Sigmoid colon (tissue), 4 donors: ENCODE measurements at regions not wholly inside any gene's neighbourhood (a gene's known extent, or its start where the extent isn't known, plus 50 kb on each side); places are given as distances from the start of the nearest gene placed in this dataset.

ENCODE experiments used
- CTCF ChIP-seq, 4 experiments: fragments of 450-650 bp in 3 of 4; fragments of 200-600 bp in 1 of 4; IDR thresholded peaks; one replicate each; pipeline ENCODE4 v1.5.1; 2016 to 2019; ENCODE audit warnings: antibody characterized with exemption in 4 of 4, mild to moderate bottlenecking in 3 of 4, moderate library complexity in 2 of 4
- EP300 ChIP-seq, 4 donors: sonication (generic); formaldehyde crosslinking; IDR thresholded peaks; one replicate each; pipeline ENCODE4 v1.6.1; 2017; ENCODE audit warnings: antibody characterized with exemption in 4 of 4
- POLR2A ChIP-seq, 2 donors: fragments of 450-650 bp; IDR thresholded peaks; one replicate each; pipeline ENCODE4 v1.6.1; 2016; ENCODE audit warnings: antibody characterized with exemption in 2 of 2, mild to moderate bottlenecking in 2 of 2, moderate library complexity in 2 of 2

GRCh38 chr14:99050309-99050708 is 221.7 kb downstream of the BCL11B start:
- no peak for TF ChIP-seq CTCF (IDR thresholded peaks at IDR 0.05)
- TF ChIP-seq POLR2A (IDR thresholded peaks at IDR 0.05) = no peak
- no peak for TF ChIP-seq EP300 (IDR thresholded peaks at IDR 0.05)
